Stimulated activated effector memory CD8-positive, alpha-beta T cell treated with anti-CD3 and anti-CD28 coated beads, Interleukin-12 subunit alpha, Interleukin-12 subunit beta, amount 100 ng/mL, for 72 hours (primary cell): ENCODE measurements at regions not wholly inside any gene's neighbourhood (a gene's known extent, or its start where the extent isn't known, plus 50 kb on each side); places are given as distances from the start of the nearest gene placed in this dataset.

ENCODE experiments used
- ATAC-seq: fragments of 150-1000 bp; cut with Tn5 transposase; 2 replicates; pipeline ENCODE4 v1.10.0; 2021
- DNase-seq, 2 donors: peaks; one replicate each; pipeline ENCODE4 v3.0.0; 2021 to 2022; ENCODE audit warnings: low spot score in 2 of 2
- H3K27ac Mint-ChIP-seq: one replicate; pipeline ENCODE4 v1.8.0; 2022; ENCODE audit warnings: mild to moderate bottlenecking, mixed read lengths
- H3K36me3 Mint-ChIP-seq: one replicate; pipeline ENCODE4 v1.8.0; 2022; ENCODE audit warnings: mild to moderate bottlenecking, mixed read lengths
- H3K4me1 Mint-ChIP-seq: one replicate; pipeline ENCODE4 v1.8.0; 2022; ENCODE audit warnings: mixed read lengths
- H3K4me3 Mint-ChIP-seq: one replicate; pipeline ENCODE4 v1.8.0; 2022; ENCODE audit warnings: mild to moderate bottlenecking, mixed read lengths
- H3K9me3 Mint-ChIP-seq: one replicate; pipeline ENCODE4 v1.8.0; 2022; ENCODE audit warnings: mixed read lengths

DNA sequence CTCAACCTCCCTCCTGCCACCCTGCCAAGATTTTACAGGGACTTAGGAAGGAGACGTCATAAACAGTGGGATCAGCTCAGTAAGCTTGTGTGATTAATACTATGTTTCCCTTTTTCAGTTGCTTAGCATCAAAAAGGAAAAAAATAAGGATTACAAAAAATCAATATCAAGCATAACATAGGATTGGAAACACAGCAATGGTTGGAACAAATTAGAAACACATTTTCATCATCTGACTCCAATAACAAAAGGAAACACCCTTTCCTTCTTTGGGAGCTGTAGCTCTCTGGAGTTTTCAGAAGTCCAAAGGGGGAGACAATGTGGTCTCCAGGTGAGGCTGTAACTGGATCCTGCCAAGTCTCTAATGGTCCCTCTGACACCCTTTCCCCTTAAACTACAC is 233.4 kb downstream of the B3GLCT start:
- ATAC-seq (no peak), DNase-seq (no peak)
- H3K27ac Mint-ChIP-seq: no peak overlapping the region
- no peaks in the 10 kb centered on the region for H3K36me3 Mint-ChIP-seq
- no peaks in the 10 kb centered on the region for H3K4me1 Mint-ChIP-seq
- no peaks in the 10 kb centered on the region for H3K9me3 Mint-ChIP-seq
- H3K4me3 Mint-ChIP-seq: no peak overlapping the region

- Mint-ChIP-seq H3K4me1 (no peaks in the 10 kb centered on the region), H3K27ac (no peak overlapping the region), H3K9me3 (no peaks in the 10 kb centered on the region), H3K4me3 (no peak overlapping the region), H3K36me3 (no peaks in the 10 kb centered on the region)
- ATAC-seq: no peak
- no peak for DNase-seq
These were observed 234.0 kb downstream of the B3GLCT start for GRCh38 chr13:31433746-31434145.

DNA sequence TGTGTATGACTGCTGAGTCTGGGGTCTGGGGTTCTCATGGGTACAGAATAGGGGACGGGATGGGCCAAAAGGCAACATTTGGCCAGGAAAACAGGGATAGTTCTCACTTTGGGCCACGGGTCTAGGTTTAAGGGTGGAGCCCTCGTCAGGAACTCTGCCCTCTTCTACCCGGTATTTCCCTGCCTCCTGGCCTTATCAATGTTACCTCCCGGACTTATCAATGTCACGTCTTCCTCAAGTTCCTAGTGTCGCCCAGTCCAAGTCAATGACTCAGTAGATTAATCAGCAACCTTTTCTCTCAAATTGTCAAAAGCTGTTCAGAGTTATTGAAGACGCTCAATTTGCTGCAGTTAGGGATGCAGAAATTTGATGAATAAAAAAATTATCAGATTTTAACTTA is 234.8 kb downstream of the B3GLCT start:
- no peak for ATAC-seq
- DNase-seq: no peak
- H3K36me3 Mint-ChIP-seq: no peaks in the 10 kb centered on the region
- no peaks in the 10 kb centered on the region for H3K4me1 Mint-ChIP-seq
- H3K27ac Mint-ChIP-seq: no peak overlapping the region
- H3K9me3 Mint-ChIP-seq: no peaks in the 10 kb centered on the region
- no peak overlapping the region for H3K4me3 Mint-ChIP-seq

DNA sequence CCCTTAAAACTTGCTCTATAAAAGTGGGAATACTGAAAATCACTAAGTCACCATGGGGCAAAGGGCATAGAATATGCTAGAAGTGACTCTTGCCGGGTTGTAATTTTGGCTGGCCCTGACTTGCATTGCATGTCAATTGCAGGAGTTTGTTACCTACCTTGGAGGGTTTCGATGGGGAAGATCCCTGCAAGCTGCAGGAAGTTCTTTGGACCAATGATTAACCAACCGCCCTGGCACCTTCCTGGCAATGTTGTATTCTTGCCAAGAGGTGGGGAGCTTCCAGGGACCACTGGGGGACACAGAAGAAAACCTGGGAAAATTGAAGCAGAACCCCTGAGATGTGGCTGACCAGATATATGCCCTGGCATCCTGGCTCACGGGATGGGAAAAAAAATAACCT is 235.8 kb downstream of the B3GLCT start:
- no peak for DNase-seq
- H3K36me3 Mint-ChIP-seq: no peaks in the 10 kb centered on the region
- no peaks in the 10 kb centered on the region for H3K9me3 Mint-ChIP-seq
- ATAC-seq: no peak
- no peaks in the 10 kb centered on the region for H3K4me1 Mint-ChIP-seq
- no peak overlapping the region for H3K4me3 Mint-ChIP-seq
- no peak overlapping the region for H3K27ac Mint-ChIP-seq

DNA sequence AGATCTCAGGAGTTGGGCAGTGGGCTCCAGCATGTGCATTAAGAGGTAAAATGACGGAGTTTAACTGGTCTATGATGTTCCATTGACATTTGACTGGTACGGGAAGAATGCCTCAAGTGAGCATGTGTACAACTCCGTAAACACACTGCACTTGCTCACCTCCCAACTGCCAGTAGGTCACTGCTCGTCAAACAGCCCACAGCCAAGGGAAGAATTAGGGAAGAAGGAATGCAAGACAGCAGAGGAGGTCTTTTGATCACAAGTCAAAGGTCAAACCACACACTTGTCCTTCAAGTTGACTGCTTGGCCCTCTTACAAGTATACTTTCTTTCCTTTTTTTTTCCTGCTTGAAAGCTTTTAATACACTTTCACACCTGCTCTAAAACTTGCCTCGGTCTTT is 236.7 kb downstream of the B3GLCT start:
- Mint-ChIP-seq H3K27ac (no peak overlapping the region), H3K9me3 (no peaks in the 10 kb centered on the region), H3K36me3 (no peaks in the 10 kb centered on the region), H3K4me1 (no peaks in the 10 kb centered on the region), H3K4me3 (no peak overlapping the region)
- DNase-seq (no peak), ATAC-seq (no peak)

GRCh38 chr13:31437975-31438374 is 238.2 kb downstream of the B3GLCT start:
- DNase-seq (no peak), ATAC-seq (no peak)
- H3K4me3 Mint-ChIP-seq: no peak overlapping the region
- H3K36me3 Mint-ChIP-seq: no peaks in the 10 kb centered on the region
- H3K27ac Mint-ChIP-seq: no peak overlapping the region
- H3K9me3 Mint-ChIP-seq: no peaks in the 10 kb centered on the region
- no peaks in the 10 kb centered on the region for H3K4me1 Mint-ChIP-seq

DNA sequence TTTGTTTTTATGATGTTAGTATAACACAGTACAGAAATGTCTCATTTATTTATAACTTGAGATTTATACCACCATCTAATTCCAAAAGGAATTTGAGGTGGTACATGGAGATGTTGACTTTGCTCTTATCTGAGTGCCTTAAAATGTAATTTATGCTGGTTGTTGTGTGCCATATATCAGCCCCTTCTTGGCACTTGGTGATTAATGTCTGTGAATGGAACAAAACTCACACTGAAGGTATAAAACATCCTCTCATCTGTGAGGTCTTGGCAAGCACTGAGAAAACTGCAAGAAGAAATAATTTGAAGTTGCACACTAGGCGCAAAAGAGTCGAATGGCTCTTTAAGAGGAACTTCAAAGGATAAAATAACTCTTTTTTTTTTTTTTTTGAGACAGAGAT is 240.4 kb downstream of the B3GLCT start:
- Mint-ChIP-seq H3K9me3 (no peaks in the 10 kb centered on the region), H3K36me3 (no peaks in the 10 kb centered on the region), H3K4me3 (no peak overlapping the region), H3K4me1 (no peaks in the 10 kb centered on the region), H3K27ac (no peak overlapping the region)
- DNase-seq (no peak), ATAC-seq (no peak)

- Mint-ChIP-seq H3K9me3 (no peaks in the 10 kb centered on the region), H3K27ac (no peak overlapping the region), H3K4me1 (no peaks in the 10 kb centered on the region), H3K4me3 (no peak overlapping the region), H3K36me3 (no peaks in the 10 kb centered on the region)
- no peak for DNase-seq
- ATAC-seq: no peak
These were observed 242.2 kb downstream of the B3GLCT start for GRCh38 chr13:31441800-31442510.

- no peak for DNase-seq
- H3K9me3 Mint-ChIP-seq: no peaks in the 10 kb centered on the region
- H3K36me3 Mint-ChIP-seq: no peaks in the 10 kb centered on the region
- H3K4me1 Mint-ChIP-seq: no peaks in the 10 kb centered on the region
- H3K4me3 Mint-ChIP-seq: no peak overlapping the region
- ATAC-seq: no peak
- no peak overlapping the region for H3K27ac Mint-ChIP-seq
These were observed 242.8 kb downstream of the B3GLCT start for GRCh38 chr13:31442571-31442970.

DNA sequence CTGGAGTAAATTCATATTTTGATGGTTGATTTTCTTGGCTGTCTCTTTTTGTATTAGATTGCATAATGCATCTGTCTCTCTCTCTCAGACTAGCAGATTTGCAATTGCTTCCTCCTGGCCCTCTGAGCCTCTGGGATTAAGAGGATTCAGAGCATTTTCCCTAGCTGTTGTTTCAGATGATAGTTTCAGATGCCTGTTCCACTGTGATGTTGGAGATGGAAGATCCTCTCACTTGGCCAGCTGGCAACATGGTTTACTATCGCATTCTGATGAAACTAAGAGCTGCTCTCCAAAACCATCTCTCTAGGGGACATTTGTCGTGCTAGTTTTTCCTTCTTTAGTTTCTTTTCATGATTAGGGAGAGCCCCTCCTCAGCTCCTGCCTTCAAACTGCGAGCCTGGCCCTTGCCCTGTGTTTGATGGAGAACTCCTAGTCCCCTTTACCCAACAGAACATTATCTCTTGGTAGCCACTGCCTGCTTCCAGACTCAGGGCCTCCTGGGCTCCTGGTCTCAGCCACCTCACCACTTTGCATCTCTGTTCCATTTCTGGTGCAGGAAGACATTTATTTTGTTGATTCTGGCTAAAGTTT is 244.6 kb downstream of the B3GLCT start:
- Mint-ChIP-seq H3K9me3 (no peaks in the 10 kb centered on the region), H3K27ac (no peak overlapping the region), H3K4me3 (no peak overlapping the region), H3K36me3 (no peaks in the 10 kb centered on the region), H3K4me1 (no peaks in the 10 kb centered on the region)
- no peak for DNase-seq
- no peak for ATAC-seq

DNA sequence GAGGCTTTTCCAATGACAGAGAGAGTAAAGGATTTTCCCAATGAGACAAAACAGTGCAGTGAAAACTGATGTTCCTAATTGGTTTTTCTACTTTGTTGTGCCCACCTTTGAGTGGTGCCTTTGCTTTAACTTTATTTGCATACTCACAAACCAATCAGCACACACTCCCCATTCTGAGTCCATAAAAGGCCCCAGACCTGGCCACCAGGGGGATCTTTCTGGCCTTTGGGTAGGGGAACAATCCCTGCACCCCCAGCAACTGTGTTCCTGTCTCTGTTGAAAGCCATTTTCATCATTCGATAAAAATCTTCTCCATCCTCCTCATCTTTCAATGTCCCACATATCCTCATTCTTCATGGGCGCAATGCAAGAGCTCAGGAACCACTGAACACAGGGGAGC is 252.8 kb downstream of the B3GLCT start:
- ATAC-seq (no peak), DNase-seq (no peak)
- Mint-ChIP-seq H3K36me3 (no peaks in the 10 kb centered on the region), H3K4me3 (no peak overlapping the region), H3K27ac (no peak overlapping the region), H3K4me1 (no peaks in the 10 kb centered on the region), H3K9me3 (no peaks in the 10 kb centered on the region)

- Mint-ChIP-seq H3K4me3 (no peak overlapping the region), H3K4me1 (no peaks in the 10 kb centered on the region)
- ATAC-seq: no peak
These were observed 255.8 kb downstream of the B3GLCT start for GRCh38 chr13:31455581-31455980.

DNA sequence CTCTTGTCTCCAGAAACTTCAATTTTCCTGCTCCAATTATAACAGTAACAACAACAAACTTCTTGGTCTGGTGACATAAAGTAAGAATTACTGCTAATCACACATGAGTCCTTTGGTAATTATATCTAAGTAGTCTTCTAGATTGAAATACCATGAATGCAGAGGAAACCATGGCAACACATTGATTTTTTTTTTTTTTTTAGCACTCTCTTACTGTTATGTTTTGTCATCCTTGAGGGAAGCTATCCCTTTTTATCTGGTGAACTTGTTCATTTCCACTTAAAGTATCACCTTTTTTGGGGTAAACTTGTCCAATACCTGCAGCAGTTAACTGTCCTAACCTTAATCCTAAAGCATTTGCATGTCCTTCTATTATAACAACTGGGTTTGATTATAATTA is 256.3 kb downstream of the B3GLCT start:
- Mint-ChIP-seq H3K36me3 (no peaks in the 10 kb centered on the region), H3K4me1 (no peaks in the 10 kb centered on the region), H3K27ac (no peak overlapping the region), H3K9me3 (no peaks in the 10 kb centered on the region), H3K4me3 (no peak overlapping the region)
- ATAC-seq (no peak), DNase-seq (no peak)

More at GRCh38 chr13:31455581-31455980, 255.8 kb downstream of the B3GLCT start:
- no peaks in the 10 kb centered on the region for H3K9me3 Mint-ChIP-seq
- no peak overlapping the region for H3K27ac Mint-ChIP-seq
- no peak for DNase-seq
- H3K36me3 Mint-ChIP-seq: no peaks in the 10 kb centered on the region

GRCh38 chr13:31460061-31460460 is 260.3 kb downstream of the B3GLCT start:
- Mint-ChIP-seq H3K27ac (no peak overlapping the region), H3K4me3 (no peak overlapping the region), H3K36me3 (no peaks in the 10 kb centered on the region), H3K4me1 (no peaks in the 10 kb centered on the region), H3K9me3 (no peaks in the 10 kb centered on the region)
- DNase-seq (no peak), ATAC-seq (no peak)

GRCh38 chr13:31461923-31462322 is 262.1 kb downstream of the B3GLCT start:
- DNase-seq: no peak
- Mint-ChIP-seq H3K9me3 (no peaks in the 10 kb centered on the region), H3K4me1 (no peaks in the 10 kb centered on the region), H3K4me3 (no peak overlapping the region), H3K36me3 (no peaks in the 10 kb centered on the region), H3K27ac (no peak overlapping the region)
- no peak for ATAC-seq

DNA sequence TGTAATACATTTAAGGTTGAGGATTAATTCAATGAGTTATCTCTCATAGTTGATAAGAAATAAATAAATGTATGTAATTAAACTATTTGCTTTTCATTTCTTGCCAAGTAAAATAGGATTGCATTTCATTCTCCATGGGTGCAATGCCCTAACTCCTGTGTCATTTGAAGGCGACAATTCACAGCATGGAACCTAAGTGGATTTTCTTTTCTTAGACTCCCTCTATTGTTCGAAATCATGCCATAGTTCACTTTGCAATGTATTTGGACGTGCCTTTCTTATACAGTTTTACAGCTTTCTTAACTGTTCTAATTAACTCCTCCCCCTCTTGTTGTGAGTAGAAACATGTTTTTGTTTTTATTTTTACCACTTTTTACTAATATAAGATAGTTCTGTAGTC is 263.0 kb downstream of the B3GLCT start:
- H3K4me3 Mint-ChIP-seq: no peak overlapping the region
- ATAC-seq (no peak), DNase-seq (no peak)
- H3K4me1 Mint-ChIP-seq: no peaks in the 10 kb centered on the region
- H3K27ac Mint-ChIP-seq: no peak overlapping the region
- no peaks in the 10 kb centered on the region for H3K36me3 Mint-ChIP-seq
- no peaks in the 10 kb centered on the region for H3K9me3 Mint-ChIP-seq
